ENCODE measurements at regions not wholly inside any gene's neighbourhood (a gene's known extent, or its start where the extent isn't known, plus 50 kb on each side); places are given as distances from the start of the nearest gene placed in this dataset.
"Not testable (repeated sequence)": the region's sequence is repeated elsewhere in the genome, so short reads cannot be mapped to it uniquely, and the experiment has no call there.

DNA sequence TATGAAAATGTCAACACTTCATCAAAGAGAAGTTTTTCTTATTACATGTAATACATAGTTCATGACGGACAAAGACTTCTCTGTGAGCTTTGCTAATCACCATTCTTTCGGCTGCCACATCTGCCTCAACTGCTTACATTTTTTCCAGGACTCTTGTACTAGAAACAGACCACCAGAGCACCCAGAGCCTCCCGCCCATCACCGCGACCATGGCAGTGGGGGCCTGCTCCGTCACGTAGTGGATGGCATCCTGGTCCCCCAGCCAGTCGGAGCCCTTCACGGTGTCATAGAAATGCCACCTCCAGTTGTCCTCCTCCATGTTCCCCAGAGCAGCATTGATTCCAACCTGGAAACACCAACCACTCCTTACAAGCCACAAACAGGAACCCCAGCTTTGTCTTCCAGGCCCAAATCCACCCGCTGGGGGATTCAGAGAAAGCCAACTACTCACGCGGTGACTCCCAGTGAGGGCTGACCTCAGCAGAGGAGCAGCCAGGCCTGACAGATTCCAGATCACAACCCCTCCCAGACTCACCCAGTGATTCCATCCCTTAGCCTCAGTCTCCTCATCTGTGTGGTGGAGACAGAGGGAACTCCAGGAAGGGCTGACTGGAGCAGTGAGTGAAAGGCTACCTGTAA lies 76.2 kb upstream of the TNK2 start:
- not testable (repeated sequence) for H3K9ac ChIP-seq (ENCODE audit: insufficient read length); H3K9me3 ChIP-seq (ENCODE audit: low read depth, low read length); H3K27ac ChIP-seq; H3K4me3 ChIP-seq; DNase-seq (ENCODE audit: low read depth, low spot score)
- peaks cover 17% of the 10 kb centered on the region; the same call in 1 of the 2 replicates for H3K36me3 ChIP-seq (ENCODE audit: insufficient read depth, low read length)

DNA sequence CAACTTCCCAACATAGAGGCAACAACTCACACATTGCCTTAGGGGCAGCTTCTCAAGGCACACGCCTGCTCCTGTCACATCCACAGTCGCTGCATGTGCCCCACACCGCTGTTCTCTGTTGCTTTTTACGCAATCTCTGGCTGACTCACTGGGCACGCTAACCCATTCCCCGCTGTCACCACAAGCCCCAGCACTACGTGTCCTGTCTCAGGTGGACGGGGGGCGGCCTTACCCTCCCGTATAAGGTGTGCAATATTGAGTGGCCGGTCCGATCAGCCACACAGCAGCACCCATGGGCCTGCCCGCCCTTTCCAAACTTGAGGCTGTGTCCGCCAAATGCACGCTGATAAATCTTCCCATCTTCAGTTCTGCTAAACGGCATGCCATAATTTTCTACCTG lies 75.5 kb upstream of the TNK2 start:
- DNase-seq (ENCODE audit: low read depth, low spot score); H3K9me3 ChIP-seq (ENCODE audit: low read depth, low read length); H3K27ac ChIP-seq; H3K9ac ChIP-seq (ENCODE audit: insufficient read length); H3K4me3 ChIP-seq: not testable (repeated sequence)
- peaks cover 19% of the 10 kb centered on the region; the same call in 1 of the 2 replicates for H3K36me3 ChIP-seq (ENCODE audit: insufficient read depth, low read length)

DNA sequence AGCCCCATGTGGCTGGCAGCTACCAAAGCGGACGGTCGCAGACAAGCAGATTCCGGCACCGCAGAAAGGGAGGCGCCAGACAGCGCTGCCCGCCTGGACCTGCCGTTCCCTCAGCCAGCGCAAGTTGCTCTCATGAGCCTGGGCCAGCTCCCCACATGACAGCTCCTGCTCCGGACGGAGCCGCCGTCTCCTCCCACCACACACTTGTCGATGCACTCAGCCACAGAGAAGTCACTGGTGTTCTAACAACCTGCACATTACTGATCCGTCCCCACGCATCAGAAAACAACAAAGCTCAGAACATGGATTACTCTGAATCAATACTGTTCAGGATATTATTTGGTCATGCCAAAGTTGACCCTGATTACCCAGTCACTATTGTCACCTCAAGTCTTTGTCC lies 74.4 kb upstream of the TNK2 start:
- not testable (repeated sequence) for DNase-seq (ENCODE audit: low read depth, low spot score); H3K9ac ChIP-seq (ENCODE audit: insufficient read length); H3K9me3 ChIP-seq (ENCODE audit: low read depth, low read length); H3K27ac ChIP-seq; H3K4me3 ChIP-seq
- H3K36me3 ChIP-seq (ENCODE audit: insufficient read depth, low read length), result peaks cover 22% of the 10 kb centered on the region; the same call in 1 of the 2 replicates

DNA sequence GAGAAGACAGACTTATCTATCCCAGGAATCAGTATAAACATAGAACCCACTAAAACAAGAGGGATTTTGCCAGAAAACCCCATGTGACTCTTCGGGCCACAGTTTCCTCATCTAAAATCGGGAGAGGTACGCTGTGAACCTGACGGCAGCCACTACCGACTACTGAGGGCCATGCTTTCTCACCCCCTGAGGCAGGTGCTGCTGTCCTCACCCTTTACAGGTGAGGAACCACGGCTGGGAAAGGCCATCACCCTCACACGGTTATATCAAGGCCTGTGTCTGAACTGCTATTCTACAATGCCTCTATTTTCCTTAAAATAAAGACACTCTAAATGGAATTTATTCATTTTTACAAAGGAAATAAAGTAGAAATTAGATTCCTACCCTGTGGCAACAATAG lies 73.4 kb upstream of the TNK2 start:
- not testable (repeated sequence) for DNase-seq (ENCODE audit: low read depth, low spot score); H3K9me3 ChIP-seq (ENCODE audit: low read depth, low read length); H3K4me3 ChIP-seq; H3K9ac ChIP-seq (ENCODE audit: insufficient read length); H3K27ac ChIP-seq
- peaks cover 22% of the 10 kb centered on the region; the same call in 1 of the 2 replicates for H3K36me3 ChIP-seq (ENCODE audit: insufficient read depth, low read length)

DNA sequence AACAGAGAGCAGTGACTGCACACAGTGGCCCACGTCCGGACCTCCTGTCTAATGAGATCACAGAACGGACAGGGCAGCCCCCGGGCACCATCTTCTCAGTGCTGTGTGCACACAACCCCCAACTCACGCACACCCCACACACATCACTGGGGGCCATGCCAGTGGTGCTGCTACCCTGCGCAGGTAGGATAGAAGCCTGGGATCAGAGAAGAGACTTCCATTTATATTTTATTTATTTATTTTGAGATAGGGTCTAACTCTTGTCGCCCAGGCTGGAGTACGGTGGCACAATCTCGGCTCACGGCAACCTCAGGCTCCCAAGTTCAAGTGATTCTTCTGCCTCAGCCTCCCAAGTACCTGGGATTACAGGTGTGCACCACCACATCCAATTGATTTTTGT lies 71.5 kb upstream of the TNK2 start:
- DNase-seq (ENCODE audit: low read depth, low spot score); H3K9me3 ChIP-seq (ENCODE audit: low read depth, low read length): not testable (repeated sequence)
- peaks cover 30% of the 10 kb centered on the region; the same call in 1 of the 2 replicates for H3K36me3 ChIP-seq (ENCODE audit: insufficient read depth, low read length)

DNA sequence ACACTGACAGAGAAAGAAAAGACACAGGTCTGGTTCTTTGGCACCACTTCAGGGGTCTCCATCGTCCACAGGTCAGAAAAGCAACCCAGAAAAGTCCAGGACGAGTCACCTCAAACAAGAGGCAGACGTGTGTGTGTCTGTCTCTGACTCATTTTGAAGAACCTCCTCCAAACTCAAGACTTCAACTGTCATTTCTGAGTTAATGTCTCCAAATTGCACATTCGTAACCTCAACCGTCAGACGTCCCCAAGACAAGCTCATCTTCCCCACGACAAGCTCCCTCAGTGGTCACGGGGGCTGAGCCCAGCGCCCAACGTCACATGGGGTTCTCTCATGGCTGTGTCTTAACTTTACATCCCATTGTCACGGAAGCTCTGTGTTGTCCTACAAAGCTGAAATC lies 70.2 kb upstream of the TNK2 start:
- DNase-seq (ENCODE audit: low read depth, low spot score); H3K9me3 ChIP-seq (ENCODE audit: low read depth, low read length); H3K27ac ChIP-seq; H3K4me3 ChIP-seq; H3K9ac ChIP-seq (ENCODE audit: insufficient read length): not testable (repeated sequence)
- peaks cover 31% of the 10 kb centered on the region; the same call in 1 of the 2 replicates for H3K36me3 ChIP-seq (ENCODE audit: insufficient read depth, low read length)

More for the DNA sequence above, 71.5 kb upstream of the TNK2 start:
- not testable (repeated sequence) for H3K9ac ChIP-seq (ENCODE audit: insufficient read length); H3K4me3 ChIP-seq; H3K27ac ChIP-seq

DNA sequence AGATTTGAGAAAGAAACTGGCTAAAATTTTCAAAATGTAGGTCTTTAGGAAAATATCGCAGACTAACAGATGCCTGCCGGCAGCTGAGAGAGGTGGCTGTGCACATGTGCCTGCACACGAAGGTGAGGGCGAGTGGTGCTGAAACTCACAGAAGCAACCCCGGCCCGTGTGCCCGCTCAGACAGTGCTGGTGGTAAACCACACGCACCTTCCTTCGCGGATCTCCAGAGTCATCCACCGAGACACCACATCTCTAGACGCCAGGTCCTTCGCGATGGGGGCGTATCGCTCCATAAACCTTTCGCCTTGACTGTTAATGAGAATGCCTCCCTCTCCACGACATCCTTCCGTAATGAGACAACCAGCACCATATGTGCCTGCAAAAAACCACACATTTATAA lies 68.5 kb upstream of the TNK2 start:
- not testable (repeated sequence) for H3K9me3 ChIP-seq (ENCODE audit: low read depth, low read length); H3K27ac ChIP-seq; H3K9ac ChIP-seq (ENCODE audit: insufficient read length); H3K4me3 ChIP-seq; DNase-seq (ENCODE audit: low read depth, low spot score)
- H3K36me3 ChIP-seq (ENCODE audit: insufficient read depth, low read length), result peaks cover 24% of the 10 kb centered on the region; the same call in 1 of the 2 replicates

DNA sequence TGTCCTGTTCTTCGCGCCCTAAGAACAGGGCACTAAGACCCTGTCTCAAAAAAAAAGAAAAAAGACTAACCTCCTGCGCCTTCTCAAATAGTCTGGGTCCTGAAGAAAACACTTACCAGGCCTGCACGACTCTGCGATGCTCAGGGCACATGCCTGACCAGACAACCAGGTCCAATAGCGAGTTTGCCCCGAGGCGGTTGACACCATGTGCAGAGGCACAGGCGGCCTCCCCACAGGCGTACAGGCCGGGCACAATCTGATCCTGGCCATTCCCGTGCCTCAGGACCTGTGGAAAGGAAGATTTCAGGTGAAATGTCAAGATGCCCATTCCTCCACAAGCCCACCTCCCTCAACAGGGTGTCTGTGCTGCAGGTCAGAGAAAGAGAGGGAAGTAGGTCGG lies 65.9 kb upstream of the TNK2 start:
- H3K9ac ChIP-seq (ENCODE audit: insufficient read length); H3K4me3 ChIP-seq; H3K9me3 ChIP-seq (ENCODE audit: low read depth, low read length); H3K27ac ChIP-seq; DNase-seq (ENCODE audit: low read depth, low spot score): not testable (repeated sequence)
- H3K36me3 ChIP-seq (ENCODE audit: insufficient read depth, low read length), result peaks cover 41% of the 10 kb centered on the region

DNA sequence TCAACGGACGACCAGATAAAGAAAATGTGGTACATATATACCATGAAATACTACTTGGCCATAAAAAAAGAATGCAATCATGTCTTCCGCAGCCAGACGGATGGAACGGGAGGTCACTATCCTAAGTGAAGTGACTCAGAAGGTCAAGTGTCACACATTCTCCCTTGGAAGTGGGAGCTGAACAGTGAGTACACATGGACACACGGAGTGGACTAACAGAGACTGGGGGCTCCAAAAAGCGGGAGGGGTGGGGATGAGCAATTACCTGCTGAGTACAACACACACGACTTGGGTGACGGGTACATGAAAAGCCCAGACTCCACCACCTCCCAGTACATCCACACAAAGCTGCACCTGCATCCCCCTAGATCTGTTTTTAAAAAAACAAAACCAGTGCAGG lies 62.5 kb upstream of the TNK2 start:
- H3K27ac ChIP-seq; H3K9me3 ChIP-seq (ENCODE audit: low read depth, low read length); DNase-seq (ENCODE audit: low read depth, low spot score); H3K9ac ChIP-seq (ENCODE audit: insufficient read length); H3K4me3 ChIP-seq: not testable (repeated sequence)
- peaks cover 48% of the 10 kb centered on the region for H3K36me3 ChIP-seq (ENCODE audit: insufficient read depth, low read length)

DNA sequence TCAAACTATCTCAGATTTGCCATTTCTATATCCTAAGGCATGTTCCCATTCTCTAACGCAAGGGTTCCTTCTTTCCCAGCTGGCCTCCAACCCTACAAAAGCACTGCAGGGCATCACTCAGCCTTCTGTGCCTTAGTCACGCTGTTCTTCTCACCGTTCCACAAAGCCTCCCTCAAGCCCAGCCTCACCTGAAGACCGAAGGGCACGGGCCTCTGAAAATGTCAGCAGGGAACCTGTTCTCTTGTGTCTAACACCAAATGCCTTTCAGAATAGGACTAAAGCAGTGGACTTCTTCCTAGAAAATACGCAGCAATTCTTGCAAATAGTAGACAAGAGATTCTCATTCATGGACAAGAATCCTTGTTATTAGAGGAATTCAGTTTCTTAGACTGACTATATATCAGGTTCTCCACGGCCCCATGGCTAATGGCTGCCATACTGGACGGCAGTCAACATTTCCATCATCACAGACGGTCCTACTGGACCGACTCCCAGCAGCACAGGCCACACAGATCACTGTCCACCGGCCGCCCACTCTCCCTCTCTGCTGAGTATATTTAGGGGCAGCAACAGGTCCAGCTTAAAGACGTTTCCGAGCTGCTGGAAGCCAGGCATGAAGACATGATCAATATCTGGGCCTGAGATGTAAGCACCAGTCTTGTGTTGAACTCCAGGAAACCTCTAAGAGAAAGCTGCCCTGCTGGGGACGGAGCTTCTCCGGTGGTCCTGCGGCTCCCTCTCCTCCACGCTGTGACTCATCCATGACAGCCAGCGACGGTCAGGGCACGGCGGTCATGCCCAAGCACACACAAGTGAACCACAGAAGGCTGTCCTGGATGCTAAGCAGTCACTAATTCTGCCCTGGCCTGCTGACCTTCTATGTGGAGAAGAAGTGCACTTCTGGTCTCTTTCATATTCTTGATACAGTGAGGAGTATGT lies 61.8 kb upstream of the TNK2 start:
- not testable (repeated sequence) for DNase-seq (ENCODE audit: low read depth, low spot score)
- H3K36me3 ChIP-seq (ENCODE audit: insufficient read depth, low read length), result peaks cover 47% of the 10 kb centered on the region

DNA sequence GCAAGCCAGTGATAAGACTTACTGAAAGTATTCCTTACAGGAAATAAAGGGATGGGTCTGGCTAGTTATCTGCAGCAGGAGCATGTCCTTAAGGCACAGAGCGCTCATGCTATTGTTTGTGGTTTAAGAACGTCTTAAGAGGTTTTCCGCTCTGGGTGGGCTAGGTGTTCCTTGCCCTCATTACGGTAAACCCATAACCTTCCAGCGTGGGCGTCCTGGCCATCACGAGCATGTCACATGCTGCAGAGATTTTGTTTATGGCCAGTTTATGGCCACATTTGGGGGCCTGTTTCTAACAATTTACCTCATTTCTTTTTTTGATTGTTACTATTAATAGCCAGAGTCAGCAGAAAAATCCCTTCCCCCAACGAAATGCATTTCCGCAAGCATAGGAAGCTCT lies 61.0 kb upstream of the TNK2 start:
- H3K9ac ChIP-seq (ENCODE audit: insufficient read length); DNase-seq (ENCODE audit: low read depth, low spot score); H3K9me3 ChIP-seq (ENCODE audit: low read depth, low read length); H3K27ac ChIP-seq; H3K4me3 ChIP-seq: not testable (repeated sequence)
- peaks cover 53% of the 10 kb centered on the region for H3K36me3 ChIP-seq (ENCODE audit: insufficient read depth, low read length)

More for the DNA sequence above, 61.8 kb upstream of the TNK2 start:
- not testable (repeated sequence) for H3K4me3 ChIP-seq; H3K9ac ChIP-seq (ENCODE audit: insufficient read length); H3K27ac ChIP-seq; H3K9me3 ChIP-seq (ENCODE audit: low read depth, low read length)

DNA sequence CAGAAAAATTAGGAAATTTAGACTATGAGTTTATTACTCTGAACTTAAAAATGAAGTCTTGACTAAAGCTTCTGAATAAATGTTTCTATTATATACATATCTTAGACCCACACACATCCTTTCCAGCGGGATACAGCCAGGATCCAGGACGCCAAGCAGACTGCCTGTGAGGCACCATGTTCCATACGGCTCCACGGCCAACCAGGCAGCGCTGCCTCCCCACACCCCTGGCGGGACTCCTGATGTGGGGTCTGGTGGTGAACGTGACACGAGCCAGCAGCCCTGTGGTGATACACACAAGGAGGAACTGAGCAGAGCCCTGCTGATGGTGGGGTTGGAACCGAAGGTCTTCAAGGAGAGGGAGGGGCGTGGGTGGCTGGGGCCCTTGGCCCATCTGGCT lies 59.8 kb upstream of the TNK2 start:
- H3K36me3 ChIP-seq (ENCODE audit: insufficient read depth, low read length), result peaks cover 48% of the 10 kb centered on the region
- not testable (repeated sequence) for H3K4me3 ChIP-seq, H3K27ac ChIP-seq

DNA sequence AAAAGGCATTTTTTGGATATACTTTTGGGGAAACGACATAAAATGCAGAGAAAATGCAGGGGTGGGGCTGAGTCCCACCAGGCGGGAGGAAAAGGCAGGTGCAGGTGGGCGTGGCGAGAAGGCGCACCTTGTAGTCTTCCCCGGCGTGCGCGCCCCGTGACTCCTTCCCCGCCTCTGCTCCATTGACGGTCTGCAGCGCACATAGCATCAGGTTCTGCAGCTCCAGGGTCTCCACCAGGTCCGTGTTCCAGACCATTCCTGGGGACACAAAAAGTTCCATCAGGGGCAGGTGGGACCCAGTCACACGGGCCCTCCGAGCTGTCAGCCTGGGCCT lies 59.0 kb upstream of the TNK2 start:
- H3K4me3 ChIP-seq, result not testable (repeated sequence)

More for the DNA sequence above, 59.8 kb upstream of the TNK2 start:
- H3K9ac ChIP-seq (ENCODE audit: insufficient read length); H3K9me3 ChIP-seq (ENCODE audit: low read depth, low read length); DNase-seq (ENCODE audit: low read depth, low spot score): not testable (repeated sequence)

DNA sequence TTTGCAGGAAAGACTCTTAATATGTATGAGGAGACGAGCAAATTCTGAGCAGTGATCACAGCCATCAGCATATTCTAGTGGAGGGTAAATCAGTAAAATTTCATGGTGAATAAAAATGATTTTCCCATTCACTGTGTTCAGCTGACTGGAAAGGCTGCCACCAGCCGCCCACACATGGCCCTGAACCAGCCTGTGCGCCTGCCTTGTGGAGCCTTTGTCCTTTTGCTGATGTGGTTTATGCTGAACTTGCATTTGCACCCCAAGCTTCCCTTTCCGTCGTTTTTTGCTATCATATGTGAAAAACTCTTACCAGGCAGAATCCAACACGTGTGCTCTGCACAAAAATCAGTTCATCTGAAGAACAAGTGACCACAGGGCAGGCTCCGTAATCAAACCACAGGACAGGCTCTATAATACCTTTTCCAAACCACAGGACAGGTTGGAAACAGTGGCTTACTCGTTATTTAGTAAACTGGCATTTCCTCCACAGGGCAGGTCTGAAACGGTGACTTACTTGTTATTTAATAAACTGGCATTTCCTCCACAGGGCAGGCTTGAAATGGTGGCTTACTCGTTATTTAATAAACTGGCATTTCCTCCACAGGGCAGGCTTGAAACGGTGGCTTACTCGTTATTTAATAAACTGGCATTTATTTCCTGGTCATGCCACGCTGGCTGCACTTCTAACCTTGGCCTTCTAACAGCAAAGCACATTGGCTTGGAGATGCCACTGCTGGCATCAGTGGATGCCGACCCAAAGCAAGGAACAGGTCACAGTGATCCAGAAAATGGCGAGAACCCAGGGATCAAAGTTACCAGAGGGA lies 58.4 kb upstream of the TNK2 start:
- DNase-seq (ENCODE audit: low read depth, low spot score); H3K9me3 ChIP-seq (ENCODE audit: low read depth, low read length); H3K27ac ChIP-seq; H3K9ac ChIP-seq (ENCODE audit: insufficient read length); H3K4me3 ChIP-seq: not testable (repeated sequence)
- peaks cover 54% of the 10 kb centered on the region for H3K36me3 ChIP-seq (ENCODE audit: insufficient read depth, low read length)

More for the DNA sequence above, 59.0 kb upstream of the TNK2 start:
- H3K9me3 ChIP-seq (ENCODE audit: low read depth, low read length); DNase-seq (ENCODE audit: low read depth, low spot score); H3K9ac ChIP-seq (ENCODE audit: insufficient read length); H3K27ac ChIP-seq: not testable (repeated sequence)
- peaks cover 52% of the 10 kb centered on the region for H3K36me3 ChIP-seq (ENCODE audit: insufficient read depth, low read length)
